HG03521 (cell line): ENCODE measurements at regions not wholly inside any gene's neighbourhood (a gene's known extent, or its start where the extent isn't known, plus 50 kb on each side); places are given as distances from the start of the nearest gene placed in this dataset.

Experiments used
- ATAC-seq: cut with Tn5 transposase; IDR thresholded peaks from one replicate; pipeline ENCODE4 v1.9.1; 2021; ENCODE audit warnings: mild to moderate bottlenecking, moderate library complexity; ENCODE audit not compliant: unreplicated experiment

- no peak for ATAC-seq
Observed at GRCh38 chrX:39981946-39982345, 115.8 kb downstream of the BCOR start.

- ATAC-seq, result no peak
Observed at GRCh38 chrX:39982948-39983347, 114.8 kb downstream of the BCOR start.

GRCh38 chrX:39983715-39984114 lies 114.0 kb downstream of the BCOR start:
- ATAC-seq, result no peak

- no peak for ATAC-seq
Observed at GRCh38 chrX:39984191-39984956, 113.4 kb downstream of the BCOR start.

GRCh38 chrX:39985071-39985470 lies 112.7 kb downstream of the BCOR start:
- ATAC-seq, result no peak

GRCh38 chrX:39985551-39985950 lies 112.2 kb downstream of the BCOR start:
- no peak for ATAC-seq

GRCh38 chrX:39988496-39988895 lies 109.3 kb downstream of the BCOR start:
- no peak for ATAC-seq

- no peak for ATAC-seq
Observed at GRCh38 chrX:39990388-39990787, 107.4 kb downstream of the BCOR start.

GRCh38 chrX:39992300-39992699 lies 105.5 kb downstream of the BCOR start:
- no peak for ATAC-seq

GRCh38 chrX:39995457-39995856 lies 102.3 kb downstream of the BCOR start:
- ATAC-seq, result no peak

GRCh38 chrX:39996536-39996935 lies 101.2 kb downstream of the BCOR start:
- no peak for ATAC-seq

GRCh38 chrX:39998636-39999406 lies 98.9 kb downstream of the BCOR start:
- ATAC-seq, result no peak
